ENCODE measurements at regions not wholly inside any gene's neighbourhood (a gene's known extent, or its start where the extent isn't known, plus 50 kb on each side); places are given as distances from the start of the nearest gene placed in this dataset.

- peaks cover 10% of the 10 kb centered on the region for H3K27me3 ChIP-seq (ENCODE audit: control insufficient read depth, insufficient read depth, low read length)
- no peak overlapping the region for H3K23ac ChIP-seq (ENCODE audit: low read depth, low read length)
- TF ChIP-seq MAFK (IDR thresholded peaks at IDR 0.05; ENCODE audit: low read depth, low read length), result no peak
- TF ChIP-seq, protein P1, sequence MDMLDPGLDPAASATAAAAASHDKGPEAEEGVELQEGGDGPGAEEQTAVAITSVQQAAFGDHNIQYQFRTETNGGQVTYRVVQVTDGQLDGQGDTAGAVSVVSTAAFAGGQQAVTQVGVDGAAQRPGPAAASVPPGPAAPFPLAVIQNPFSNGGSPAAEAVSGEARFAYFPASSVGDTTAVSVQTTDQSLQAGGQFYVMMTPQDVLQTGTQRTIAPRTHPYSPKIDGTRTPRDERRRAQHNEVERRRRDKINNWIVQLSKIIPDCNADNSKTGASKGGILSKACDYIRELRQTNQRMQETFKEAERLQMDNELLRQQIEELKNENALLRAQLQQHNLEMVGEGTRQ (IDR thresholded peaks at IDR 0.05; ENCODE audit: low read depth, low read length), result no peak
- no peak for TF ChIP-seq NFE2L2 (IDR thresholded peaks at IDR 0.05; ENCODE audit: low read depth, low read length)
- no peak for TF ChIP-seq CHD1 (IDR thresholded peaks at IDR 0.05; ENCODE audit: low read depth, low read length)
- TF ChIP-seq, protein P2, sequence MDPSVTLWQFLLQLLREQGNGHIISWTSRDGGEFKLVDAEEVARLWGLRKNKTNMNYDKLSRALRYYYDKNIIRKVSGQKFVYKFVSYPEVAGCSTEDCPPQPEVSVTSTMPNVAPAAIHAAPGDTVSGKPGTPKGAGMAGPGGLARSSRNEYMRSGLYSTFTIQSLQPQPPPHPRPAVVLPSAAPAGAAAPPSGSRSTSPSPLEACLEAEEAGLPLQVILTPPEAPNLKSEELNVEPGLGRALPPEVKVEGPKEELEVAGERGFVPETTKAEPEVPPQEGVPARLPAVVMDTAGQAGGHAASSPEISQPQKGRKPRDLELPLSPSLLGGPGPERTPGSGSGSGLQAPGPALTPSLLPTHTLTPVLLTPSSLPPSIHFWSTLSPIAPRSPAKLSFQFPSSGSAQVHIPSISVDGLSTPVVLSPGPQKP (IDR thresholded peaks at IDR 0.05; ENCODE audit: borderline replicate concordance, low read depth, low read length), result no peak
- TF ChIP-seq MAZ (IDR thresholded peaks at IDR 0.05; ENCODE audit: borderline replicate concordance, low read depth, low read length), result no peak
- TF ChIP-seq SMC3 (IDR thresholded peaks at IDR 0.05; ENCODE audit: low read depth, low read length), result no peak
- no peak for TF ChIP-seq BHLHE40 (IDR thresholded peaks at IDR 0.05; ENCODE audit: low read depth, low read length)
- no peak for TF ChIP-seq RFX5 (IDR thresholded peaks at IDR 0.05; ENCODE audit: low read depth, low read length)
- TF ChIP-seq CEBPB (IDR thresholded peaks at IDR 0.05; ENCODE audit: low read depth, low read length), result no peak
- TF ChIP-seq FOS (IDR thresholded peaks at IDR 0.05; ENCODE audit: low read depth, low read length), result no peak
- TF ChIP-seq POLR2A (IDR thresholded peaks at IDR 0.05; ENCODE audit: low read depth, low read length), result no peak
- TF ChIP-seq RAD21 (IDR thresholded peaks at IDR 0.05; ENCODE audit: low read length), result no peak
- TF ChIP-seq, protein P3, sequence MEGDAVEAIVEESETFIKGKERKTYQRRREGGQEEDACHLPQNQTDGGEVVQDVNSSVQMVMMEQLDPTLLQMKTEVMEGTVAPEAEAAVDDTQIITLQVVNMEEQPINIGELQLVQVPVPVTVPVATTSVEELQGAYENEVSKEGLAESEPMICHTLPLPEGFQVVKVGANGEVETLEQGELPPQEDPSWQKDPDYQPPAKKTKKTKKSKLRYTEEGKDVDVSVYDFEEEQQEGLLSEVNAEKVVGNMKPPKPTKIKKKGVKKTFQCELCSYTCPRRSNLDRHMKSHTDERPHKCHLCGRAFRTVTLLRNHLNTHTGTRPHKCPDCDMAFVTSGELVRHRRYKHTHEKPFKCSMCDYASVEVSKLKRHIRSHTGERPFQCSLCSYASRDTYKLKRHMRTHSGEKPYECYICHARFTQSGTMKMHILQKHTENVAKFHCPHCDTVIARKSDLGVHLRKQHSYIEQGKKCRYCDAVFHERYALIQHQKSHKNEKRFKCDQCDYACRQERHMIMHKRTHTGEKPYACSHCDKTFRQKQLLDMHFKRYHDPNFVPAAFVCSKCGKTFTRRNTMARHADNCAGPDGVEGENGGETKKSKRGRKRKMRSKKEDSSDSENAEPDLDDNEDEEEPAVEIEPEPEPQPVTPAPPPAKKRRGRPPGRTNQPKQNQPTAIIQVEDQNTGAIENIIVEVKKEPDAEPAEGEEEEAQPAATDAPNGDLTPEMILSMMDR (conservative IDR thresholded peaks at IDR 0.05; ENCODE audit: low read depth, low read length), result no peak
- no peak for TF ChIP-seq MXI1 (IDR thresholded peaks at IDR 0.05; ENCODE audit: borderline replicate concordance, low read depth, low read length)
- no peak for TF ChIP-seq RCOR1 (IDR thresholded peaks at IDR 0.05; ENCODE audit: insufficient replicate concordance, low read length)
- BruUV-seq (replicated peaks), result no TSS peak
- H3K79me1 ChIP-seq (ENCODE audit: low read depth in 1 of 2, low read length in 2 of 2), result no peaks in the 10 kb centered on the region
- no peak overlapping the region for H4K91ac ChIP-seq (ENCODE audit: insufficient read depth, low read depth, low read length)
- H3K18ac ChIP-seq (ENCODE audit: low read depth, low read length), result no peak overlapping the region
- H2AK5ac ChIP-seq (ENCODE audit: low read depth, low read length), result no peak overlapping the region
- no peaks in the 10 kb centered on the region; the same call in 1 of the 2 replicates for H3K9me1 ChIP-seq (ENCODE audit: insufficient read depth, low read length)
- H3K9me3 ChIP-seq (ENCODE audit: control insufficient read depth, insufficient read depth, low read length), result no peaks in the 10 kb centered on the region
- 89% methylated on average over 2 of the region's 3 CpGs; no CpG with 5 or more reads in 1 of the 2 experiments for WGBS, 2 experiments (ENCODE audit: extremely low coverage in 2 of 2, insufficient read length in 1 of 2)
- no peak overlapping the region for H3K14ac ChIP-seq (replicated peaks; ENCODE audit: low read depth, low read length)
- dilution Hi-C loops (cut with HindIII; ENCODE audit: low sequenced_read_pairs, unreplicated experiment) (no loop called here), intact Hi-C loops (cut with micrococcal nuclease) (no loop called here), in situ Hi-C loops (cut with MboI; ENCODE audit: low sequenced_read_pairs) (no loop called here)
- no peak overlapping the region for H4K5ac ChIP-seq (ENCODE audit: low read depth, low read length)
- no peak overlapping the region for H2AK9ac ChIP-seq (replicated peaks; ENCODE audit: low read depth, low read length, poor library complexity)
- no peak overlapping the region for H4K8ac ChIP-seq (ENCODE audit: low read depth in 2 of 2, low read length in 2 of 2)
- H2BK5ac ChIP-seq (ENCODE audit: low read depth, low read length, poor library complexity, severe bottlenecking), result no peak overlapping the region
- H3K9ac ChIP-seq (ENCODE audit: low read depth, low read length), result no peak overlapping the region
- no peak overlapping the region for H2BK120ac ChIP-seq (ENCODE audit: low read depth, low read length)
- no peak overlapping the region for H2BK20ac ChIP-seq (ENCODE audit: low read depth, low read length)
- H3K4me2 ChIP-seq (ENCODE audit: low read depth, low read length), result no peak overlapping the region
- no peak overlapping the region for H3K56ac ChIP-seq (ENCODE audit: extremely low read depth, insufficient read depth, low read length)
- no peak overlapping the region for H2BK15ac ChIP-seq (ENCODE audit: low read depth, low read length)
- no peak for DNase-seq
- no peak for ATAC-seq (ENCODE audit: low read depth)
- H2AFZ ChIP-seq (replicated peaks; ENCODE audit: low read length, poor library complexity), result no peak overlapping the region
- H3K4ac ChIP-seq (ENCODE audit: low read depth, low read length), result no peak overlapping the region
- POLR2A ChIA-PET (ENCODE audit: unreplicated experiment), result interaction anchor here (0.5 kb wide), 1 partner anchor 160 kb away, joined by 6 read pairs; no protein-coding TSS in a partner anchor
- no peak overlapping the region for H3K27ac ChIP-seq (ENCODE audit: insufficient read depth, low read length)
- CTCF ChIA-PET, result no interaction called here
- no peaks in the 10 kb centered on the region for H4K20me1 ChIP-seq (ENCODE audit: insufficient read depth, low read length)
- peaks cover 2% of the 10 kb centered on the region; the same call in 1 of the 2 replicates for H3K4me1 ChIP-seq (ENCODE audit: control insufficient read depth, insufficient read depth, low read length)
- H3K4me3 ChIP-seq (ENCODE audit: insufficient read depth, low read depth, low read length), result no peak overlapping the region
- no peaks in the 10 kb centered on the region for H3K36me3 ChIP-seq (ENCODE audit: control insufficient read depth, insufficient read depth, low read length)
These were observed 96.9 kb downstream of the CTAGE1 start for GRCh38 chr18:22320771-22321170.

Data from IMR-90 (cell line).